Activated CD8-positive, alpha-beta T cell treated with anti-CD3 and anti-CD28 coated beads for 36 hours (primary cell): ENCODE measurements at regions not wholly inside any gene's neighbourhood (a gene's known extent, or its start where the extent isn't known, plus 50 kb on each side); places are given as distances from the start of the nearest gene placed in this dataset.

Experiments used
- ATAC-seq: fragments of 200-7000 bp; cut with Tn5 transposase; one replicate; pipeline ENCODE4 v1.10.0; 2021; ENCODE audit warnings: mild to moderate bottlenecking, moderate library complexity
- CTCF ChIA-PET: fragments of 350-600 bp; sonication (Branson Sonifier 250); formaldehyde crosslinking; loops from one replicate; lab custom pipeline; 2021; ENCODE audit warnings: antibody characterized with exemption; lab: Charles Lee
- POLR2A ChIA-PET: fragments of 350-600 bp; sonication (Branson Sonifier 250); formaldehyde crosslinking; loops from one replicate; lab custom pipeline; 2021; ENCODE audit warnings: antibody characterized with exemption; lab: Charles Lee
- DNase-seq: peaks from one replicate; pipeline ENCODE4 v3.0.0-alpha.2; 2020
- H3K27ac Mint-ChIP-seq: one replicate; pipeline ENCODE4 v1.8.0; 2021; ENCODE audit warnings: mild to moderate bottlenecking, mixed read lengths
- H3K27me3 Mint-ChIP-seq: one replicate; pipeline ENCODE4 v1.8.0; 2021; ENCODE audit warnings: mixed read lengths
- H3K36me3 Mint-ChIP-seq: one replicate; pipeline ENCODE4 v1.8.0; 2021; ENCODE audit warnings: low read depth, mixed read lengths
- H3K4me1 Mint-ChIP-seq: one replicate; pipeline ENCODE4 v1.8.0; 2021; ENCODE audit warnings: low read depth, mixed read lengths
- H3K4me3 Mint-ChIP-seq: one replicate; pipeline ENCODE4 v1.8.0; 2021; ENCODE audit warnings: mild to moderate bottlenecking, moderate library complexity, mixed read lengths
- H3K9me3 Mint-ChIP-seq: one replicate; pipeline ENCODE4 v1.8.0; 2021; ENCODE audit warnings: mixed read lengths
- intact Hi-C: fragments of 100-400 bp; cut with micrococcal nuclease; formaldehyde crosslinking; loops from one replicate; pipeline ENCODE4 v1.10.0; 2022
- TF ChIP-seq, protein P1 (sequence below): fragments of 200-600 bp; IDR thresholded peaks from one replicate; pipeline ENCODE4 v1.8.0; 2022; ENCODE audit warnings: antibody characterized with exemption, mild to moderate bottlenecking

- DNase-seq (no peak), ATAC-seq (no peak)
- peaks cover 3% of the 10 kb centered on the region for H3K36me3 Mint-ChIP-seq
- peaks cover 53% of the 10 kb centered on the region for H3K27me3 Mint-ChIP-seq
- H3K9me3 Mint-ChIP-seq = no peaks in the 10 kb centered on the region
- H3K4me3 Mint-ChIP-seq = no peak overlapping the region
- CTCF ChIA-PET = interaction anchor here (1.1 kb wide), 1 partner anchor 17 kb away, joined by 3 read pairs; no protein-coding TSS in a partner anchor
- POLR2A ChIA-PET = no interaction called here
- peaks cover 29% of the 10 kb centered on the region for H3K4me1 Mint-ChIP-seq
- H3K27ac Mint-ChIP-seq = no peak overlapping the region
- TF ChIP-seq, protein P1, sequence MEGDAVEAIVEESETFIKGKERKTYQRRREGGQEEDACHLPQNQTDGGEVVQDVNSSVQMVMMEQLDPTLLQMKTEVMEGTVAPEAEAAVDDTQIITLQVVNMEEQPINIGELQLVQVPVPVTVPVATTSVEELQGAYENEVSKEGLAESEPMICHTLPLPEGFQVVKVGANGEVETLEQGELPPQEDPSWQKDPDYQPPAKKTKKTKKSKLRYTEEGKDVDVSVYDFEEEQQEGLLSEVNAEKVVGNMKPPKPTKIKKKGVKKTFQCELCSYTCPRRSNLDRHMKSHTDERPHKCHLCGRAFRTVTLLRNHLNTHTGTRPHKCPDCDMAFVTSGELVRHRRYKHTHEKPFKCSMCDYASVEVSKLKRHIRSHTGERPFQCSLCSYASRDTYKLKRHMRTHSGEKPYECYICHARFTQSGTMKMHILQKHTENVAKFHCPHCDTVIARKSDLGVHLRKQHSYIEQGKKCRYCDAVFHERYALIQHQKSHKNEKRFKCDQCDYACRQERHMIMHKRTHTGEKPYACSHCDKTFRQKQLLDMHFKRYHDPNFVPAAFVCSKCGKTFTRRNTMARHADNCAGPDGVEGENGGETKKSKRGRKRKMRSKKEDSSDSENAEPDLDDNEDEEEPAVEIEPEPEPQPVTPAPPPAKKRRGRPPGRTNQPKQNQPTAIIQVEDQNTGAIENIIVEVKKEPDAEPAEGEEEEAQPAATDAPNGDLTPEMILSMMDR = no peak
- intact Hi-C loops = loop anchor here (5.0 kb wide), 1 partner anchor 668 kb away; no protein-coding TSS in a partner anchor
These were observed 128.2 kb upstream of the C11orf58 start for GRCh38 chr11:16610213-16610737.

GRCh38 chr11:16609769-16610168 lies 128.7 kb upstream of the C11orf58 start:
- intact Hi-C loops = loop anchor here (5.0 kb wide), 1 partner anchor 667 kb away; no protein-coding TSS in a partner anchor
- ChIA-PET POLR2A (no interaction called here), CTCF (interaction anchor here (1.1 kb wide), 1 partner anchor 17 kb away, joined by 3 read pairs; no protein-coding TSS in a partner anchor)
- DNase-seq = no peak
- H3K9me3 Mint-ChIP-seq = no peaks in the 10 kb centered on the region
- peaks cover 3% of the 10 kb centered on the region for H3K36me3 Mint-ChIP-seq
- no peak overlapping the region for H3K4me3 Mint-ChIP-seq
- TF ChIP-seq, protein P1 = no peak
- H3K27ac Mint-ChIP-seq = no peak overlapping the region
- H3K27me3 Mint-ChIP-seq = peaks cover 50% of the 10 kb centered on the region
- ATAC-seq = no peak
- peaks cover 31% of the 10 kb centered on the region for H3K4me1 Mint-ChIP-seq

DNA sequence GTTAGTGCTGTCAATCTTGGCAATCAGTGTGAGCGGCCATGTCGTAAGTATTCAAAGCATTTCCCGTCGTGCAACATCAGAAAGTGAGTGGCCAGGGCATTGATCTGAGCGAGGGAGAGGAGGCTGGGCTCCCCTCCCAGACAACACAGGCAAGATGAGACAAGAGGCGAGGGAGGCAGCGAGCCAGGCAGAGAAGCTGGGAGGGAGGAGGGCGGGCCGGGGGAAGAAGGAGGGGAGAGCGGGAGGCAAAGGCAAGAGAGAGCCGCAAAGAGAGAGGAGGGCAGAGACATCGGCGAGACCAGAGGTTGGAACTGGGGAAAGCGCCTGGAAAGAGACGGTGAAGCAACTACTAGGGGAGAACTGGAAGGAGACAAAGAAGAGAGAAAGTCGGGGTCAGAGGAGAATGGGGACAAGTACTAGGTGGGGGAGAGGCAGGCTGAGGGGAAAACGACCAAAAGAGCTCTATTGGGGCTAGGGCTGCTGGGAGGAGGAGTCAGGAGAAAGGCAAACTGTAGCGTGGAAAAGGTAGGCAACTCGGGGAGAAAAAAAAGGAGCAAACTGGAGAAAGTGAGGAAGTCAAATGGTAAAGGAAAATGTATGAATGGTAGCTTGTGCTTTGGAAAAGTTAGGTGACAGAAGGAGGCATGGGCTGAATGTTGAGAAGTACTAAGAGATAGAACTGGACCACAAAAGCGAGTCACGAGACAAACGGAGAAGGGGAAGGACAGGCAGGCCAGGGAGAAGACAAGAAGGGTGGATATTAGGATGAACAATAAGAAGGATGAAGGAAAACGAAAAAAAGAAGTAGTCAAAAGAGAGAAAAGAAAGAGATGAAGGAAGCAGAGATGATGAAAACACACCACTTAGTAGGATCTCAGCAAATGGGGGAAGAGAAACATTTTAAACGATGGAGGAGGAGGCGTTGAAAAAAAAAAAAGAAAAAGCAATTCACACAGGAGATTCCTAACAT lies 130.5 kb upstream of the C11orf58 start:
- intact Hi-C loops = no loop called here
- Mint-ChIP-seq H3K27ac (no peak overlapping the region), H3K4me3 (no peak overlapping the region), H3K27me3 (peaks cover 52% of the 10 kb centered on the region), H3K4me1 (peaks cover 29% of the 10 kb centered on the region), H3K36me3 (peaks cover 3% of the 10 kb centered on the region), H3K9me3 (no peaks in the 10 kb centered on the region)
- ATAC-seq (no peak), DNase-seq (no peak)
- CTCF ChIA-PET = no interaction called here
- POLR2A ChIA-PET = no interaction called here
- TF ChIP-seq, protein P1 = no peak

DNA sequence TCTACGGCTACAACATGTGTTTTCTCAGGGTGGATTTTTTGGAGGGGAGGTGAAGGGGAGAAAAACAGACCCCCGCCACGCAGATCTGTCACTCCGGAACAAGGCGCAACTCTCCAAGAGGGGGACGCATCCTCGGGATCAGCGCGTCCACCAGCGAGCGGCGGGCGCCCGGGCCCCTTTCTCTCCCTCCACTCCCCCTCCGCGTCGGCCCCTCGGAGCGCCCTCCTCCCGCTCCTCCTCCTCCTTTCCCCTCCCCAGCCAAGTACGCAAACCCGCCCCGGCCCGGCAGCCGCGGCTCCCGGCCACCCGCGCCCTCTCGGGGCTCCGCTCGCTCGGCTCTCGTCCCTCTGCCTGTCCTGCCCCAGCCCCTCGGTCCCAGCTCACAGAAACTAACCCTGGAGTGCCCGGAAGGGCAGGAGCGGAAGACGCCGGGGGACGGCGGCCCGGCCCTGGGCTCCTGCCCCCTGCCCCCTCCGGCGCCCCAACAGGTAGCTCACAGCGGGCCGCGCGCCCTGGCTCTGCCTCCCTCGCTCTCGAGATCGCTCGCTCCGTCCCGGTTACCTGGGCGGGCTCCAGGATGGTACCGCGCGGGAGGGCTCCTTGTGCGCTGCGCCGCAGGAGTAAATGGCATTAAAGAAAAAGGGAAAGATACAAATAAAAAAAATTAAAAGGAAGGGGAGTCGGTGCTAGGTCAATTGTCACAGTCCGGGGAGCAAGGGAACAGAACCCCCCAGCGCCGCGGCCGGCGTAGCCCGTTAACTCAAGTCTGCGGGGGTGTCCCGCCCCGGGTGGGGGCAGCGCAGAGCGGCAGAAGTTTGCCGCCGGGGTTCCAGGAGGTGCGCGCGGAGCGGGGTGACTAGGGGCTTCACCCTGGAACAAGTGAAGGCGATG lies 131.4 kb upstream of the C11orf58 start:
- H3K9me3 Mint-ChIP-seq = no peaks in the 10 kb centered on the region
- POLR2A ChIA-PET = no interaction called here
- CTCF ChIA-PET = interaction anchor here (0.6 to 1.3 kb wide), 5 partner anchors 13 to 786 kb away, joined by 3 to 5 read pairs (median 3); no protein-coding TSS in a partner anchor
- intact Hi-C loops = no loop called here
- H3K4me3 Mint-ChIP-seq = peak overlapping the region; percentile 60
- TF ChIP-seq, protein P1 = no peak
- peaks cover 3% of the 10 kb centered on the region for H3K36me3 Mint-ChIP-seq
- no peak for ATAC-seq
- peaks cover 50% of the 10 kb centered on the region for H3K27me3 Mint-ChIP-seq
- no peak overlapping the region for H3K27ac Mint-ChIP-seq
- peaks cover 24% of the 10 kb centered on the region for H3K4me1 Mint-ChIP-seq
- no peak for DNase-seq
